Stimulated activated CD4-positive, alpha-beta T cell treated with anti-CD3 and anti-CD28 coated beads, Interleukin-2, amount 100 ng/mL, for 24 hours (primary cell): ENCODE measurements at regions not wholly inside any gene's neighbourhood (a gene's known extent, or its start where the extent isn't known, plus 50 kb on each side); places are given as distances from the start of the nearest gene placed in this dataset.

Experiments
- DNase-seq, 2 donors: peaks; one replicate each; pipeline ENCODE4 v3.0.0-alpha.2; 2020

- no peak for DNase-seq
Measured at GRCh38 chr4:148737061-148737770, 295.0 kb upstream of the NR3C2 start.

- peak in 1 of 2 donors; percentile 5 for DNase-seq
Measured at GRCh38 chr4:148735432-148736155, 293.4 kb upstream of the NR3C2 start.

- DNase-seq: no peak
Measured at GRCh38 chr4:148730766-148731165, 288.6 kb upstream of the NR3C2 start.

GRCh38 chr4:148730082-148730640 lies 287.9 kb upstream of the NR3C2 start:
- no peak for DNase-seq

- DNase-seq: no peak
Measured at GRCh38 chr4:148717988-148718387, 275.8 kb upstream of the NR3C2 start.

GRCh38 chr4:148716431-148717052 lies 274.3 kb upstream of the NR3C2 start:
- DNase-seq: no peak

- no peak for DNase-seq
Measured at GRCh38 chr4:148704291-148704690, 262.1 kb upstream of the NR3C2 start.

GRCh38 chr4:148694702-148695101 lies 252.5 kb upstream of the NR3C2 start:
- no peak for DNase-seq

- no peak for DNase-seq
Measured at GRCh38 chr4:148693913-148694649, 251.9 kb upstream of the NR3C2 start.

GRCh38 chr4:148692242-148692641 lies 250.0 kb upstream of the NR3C2 start:
- DNase-seq: no peak

GRCh38 chr4:148686449-148686848 lies 244.2 kb upstream of the NR3C2 start:
- no peak for DNase-seq

GRCh38 chr4:148684638-148685037 lies 242.4 kb upstream of the NR3C2 start:
- no peak for DNase-seq

GRCh38 chr4:148680884-148681283 lies 238.7 kb upstream of the NR3C2 start:
- DNase-seq: no peak

- DNase-seq: no peak
Measured at GRCh38 chr4:148676344-148676743, 234.1 kb upstream of the NR3C2 start.

- no peak for DNase-seq
Measured at GRCh38 chr4:148674876-148675275, 232.7 kb upstream of the NR3C2 start.

- DNase-seq: no peak
Measured at GRCh38 chr4:148664636-148665035, 222.4 kb upstream of the NR3C2 start.

- DNase-seq: no peak
Measured at GRCh38 chr4:148654131-148654530, 211.9 kb upstream of the NR3C2 start.

- DNase-seq: no peak
Measured at GRCh38 chr4:148653681-148654080, 211.5 kb upstream of the NR3C2 start.

- no peak for DNase-seq
Measured at GRCh38 chr4:148651991-148652390, 209.8 kb upstream of the NR3C2 start.

GRCh38 chr4:148649652-148650331 lies 207.6 kb upstream of the NR3C2 start:
- no peak for DNase-seq

GRCh38 chr4:148643851-148644250 lies 201.6 kb upstream of the NR3C2 start:
- no peak for DNase-seq

GRCh38 chr4:148642907-148643306 lies 200.7 kb upstream of the NR3C2 start:
- DNase-seq: no peak
